HCT116 (cell line): ENCODE measurements at regions not wholly inside any gene's neighbourhood (a gene's known extent, or its start where the extent isn't known, plus 50 kb on each side); places are given as distances from the start of the nearest gene placed in this dataset.

Source experiments
- ATAC-seq: fragments of 200-7000 bp; cut with Tn5 transposase; 2 replicates; pipeline ENCODE4 v1.9.1; 2020; ENCODE audit warnings: mild to moderate bottlenecking, moderate library complexity
- BruUV-seq: library from RNA; stranded (reverse); fragments of 400-500 nt; replicated peaks from 2 replicates; lab custom pipeline; 2021; lab: Mats Ljungman, UMichigan
- CTCF ChIA-PET: fragments of 300-600 bp; sonication (Branson Sonifier 250); formaldehyde crosslinking; loops from one replicate; lab custom pipeline; 2021; ENCODE audit warnings: antibody characterized with exemption; lab: Charles Lee
- POLR2A ChIA-PET: fragments of 300-600, 350-600 bp; sonication (Branson Sonifier 250); formaldehyde crosslinking; loops from one replicate; lab custom pipeline; 2021; ENCODE audit warnings: antibody characterized with exemption; lab: Charles Lee
- RAD21 ChIA-PET, 2 experiments: fragments of 300-600 bp; sonication (Branson Sonifier 250); formaldehyde crosslinking; loops; one replicate each; lab custom pipeline; 2023; ENCODE audit warnings: low total read pairs in 2 of 2; ENCODE audit not compliant: uncharacterized antibody in 2 of 2, unreplicated experiment in 2 of 2, low non-redundant PET in 1 of 2; lab: Charles Lee
- DNase-seq: peaks from one replicate; pipeline ENCODE4 v3.0.0-alpha.2; 2010; ENCODE audit warnings: low read depth, low spot score
- H2AFZ ChIP-seq: fragments of 200-600 bp; shearing (Covaris generic), sonication (generic); 2 replicates; pipeline ENCODE4 v1.6.1; 2017; ENCODE audit warnings: low read depth, mixed run types, mixed read lengths, antibody characterized with exemption, low read length; ENCODE audit not compliant: poor library complexity, severe bottlenecking
- H3K27ac ChIP-seq: 2 replicates; pipeline ENCODE4 v1.5.1; 2012; ENCODE audit warnings: low read depth, low read length
- H3K27me3 ChIP-seq: fragments of 200-600 bp; sonication (generic); 2 replicates; pipeline ENCODE4 v1.6.1; 2016; ENCODE audit warnings: mixed run types, low read length, mixed read lengths; ENCODE audit not compliant: insufficient read depth
- H3K36me3 ChIP-seq, 2 experiments: fragments of 200-500 bp in 1 of 2; fragments of 200-600 bp in 1 of 2; sonication (Bioruptor generic) in 1 of 2; sonication (generic) in 1 of 2; 2 replicates each; pipeline versions ENCODE4 v1.5.1 to v1.6.1; 2014 to 2016; ENCODE audit warnings: low read length in 2 of 2, inconsistent platforms in 1 of 2, mixed read lengths in 1 of 2, mixed run types in 1 of 2; ENCODE audit not compliant: insufficient read depth in 2 of 2, control insufficient read depth in 1 of 2
- H3K4me1 ChIP-seq, 2 experiments: fragments of 200-600 bp in 1 of 2; sonication (generic) in 1 of 2; 2 replicates each; pipeline versions ENCODE4 v1.5.1 to v1.6.1; 2012 to 2017; ENCODE audit warnings: low read length in 2 of 2, inconsistent platforms in 1 of 2, mild to moderate bottlenecking in 1 of 2, mixed read lengths in 1 of 2, mixed run types in 1 of 2, moderate library complexity in 1 of 2; ENCODE audit not compliant: insufficient read depth in 2 of 2, control insufficient read depth in 1 of 2
- H3K4me2 ChIP-seq: fragments of 200-600 bp; sonication (generic); 2 replicates; pipeline ENCODE4 v1.6.1; 2017; ENCODE audit warnings: mixed run types, low read length, mixed read lengths
- H3K4me3 ChIP-seq, 2 experiments: fragments of 200-600 bp in 1 of 2; sonication (generic) in 1 of 2; replicated peaks in 1 of 2; 2 replicates each; pipeline ENCODE4 v1.5.1; 2011 to 2016; ENCODE audit warnings: low read length in 2 of 2, control low read depth in 1 of 2, low read depth in 1 of 2, mild to moderate bottlenecking in 1 of 2, mixed read lengths in 1 of 2, mixed run types in 1 of 2
- H3K79me2 ChIP-seq: fragments of 200-600 bp; sonication (generic); 2 replicates; pipeline ENCODE4 v1.6.1; 2017; ENCODE audit warnings: mild to moderate bottlenecking, mixed run types, low read length, moderate library complexity, mixed read lengths; ENCODE audit not compliant: insufficient read depth
- H3K9ac ChIP-seq: fragments of 200-600 bp; sonication (generic); 2 replicates; pipeline ENCODE4 v1.6.1; 2016; ENCODE audit warnings: low read length, mixed read lengths
- H3K9me2 ChIP-seq: fragments of 200-600 bp; sonication (generic), shearing (Covaris generic); 2 replicates; pipeline ENCODE4 v1.6.1; 2017; ENCODE audit warnings: mixed run types, mild to moderate bottlenecking, moderate library complexity; ENCODE audit not compliant: insufficient read depth
- H3K9me3 ChIP-seq, 2 experiments: fragments of 200-500 bp in 1 of 2; fragments of 200-600 bp in 1 of 2; sonication (Bioruptor generic) in 1 of 2; sonication (generic) in 1 of 2; 2 replicates each; pipeline ENCODE4 v1.6.1; 2014 to 2017; ENCODE audit warnings: low read length in 2 of 2, mixed read lengths in 2 of 2, inconsistent platforms in 1 of 2, low read depth in 1 of 2, mild to moderate bottlenecking in 1 of 2, mixed run types in 1 of 2, moderate library complexity in 1 of 2; ENCODE audit not compliant: control insufficient read depth in 1 of 2, insufficient read depth in 1 of 2
- H4K20me1 ChIP-seq: fragments of 200-600 bp; sonication (generic), shearing (Covaris generic); 2 replicates; pipeline ENCODE4 v1.6.1; 2017; ENCODE audit warnings: mixed run types, mild to moderate bottlenecking, moderate library complexity; ENCODE audit not compliant: insufficient read depth
- CBX3 ChIP-seq: IDR thresholded peaks from 2 replicates; pipeline ENCODE4 v1.6.1; 2012; ENCODE audit warnings: low read depth
- CEBPB ChIP-seq: IDR thresholded peaks from 2 replicates; pipeline ENCODE4 v1.6.1; 2012; ENCODE audit warnings: low read depth
- EGR1 ChIP-seq: IDR thresholded peaks from 2 replicates; pipeline ENCODE4 v1.6.1; 2012; ENCODE audit warnings: low read depth
- ELF1 ChIP-seq: IDR thresholded peaks from 2 replicates; pipeline ENCODE4 v1.6.1; 2012; ENCODE audit warnings: low read depth, borderline replicate concordance
- EZH2 ChIP-seq: fragments of 200-600 bp; sonication (generic); IDR thresholded peaks from 2 replicates; pipeline ENCODE4 v1.6.1; 2017; ENCODE audit warnings: antibody characterized with exemption, mixed run types
- FOSL1 ChIP-seq: IDR thresholded peaks from 2 replicates; pipeline ENCODE4 v1.6.1; 2012; ENCODE audit warnings: low read depth
- JUND ChIP-seq: IDR thresholded peaks from 2 replicates; pipeline ENCODE4 v1.6.1; 2012
- POLR2AphosphoS5 ChIP-seq: IDR thresholded peaks from 2 replicates; pipeline ENCODE4 v1.6.1; 2011; ENCODE audit warnings: mild to moderate bottlenecking, low read depth, low read length, moderate library complexity
- RAD21 ChIP-seq: IDR thresholded peaks from 2 replicates; pipeline ENCODE4 v1.6.1; 2012; ENCODE audit warnings: low read depth, mild to moderate bottlenecking
- SIN3A ChIP-seq: IDR thresholded peaks from 2 replicates; pipeline ENCODE4 v1.6.1; 2012; ENCODE audit warnings: low read depth
- SP1 ChIP-seq: IDR thresholded peaks from 2 replicates; pipeline ENCODE4 v1.6.1; 2012; ENCODE audit warnings: low read depth
- SRF ChIP-seq: IDR thresholded peaks from 2 replicates; pipeline ENCODE4 v1.6.1; 2012; ENCODE audit warnings: low read depth
- intact Hi-C: fragments of 100-400 bp; cut with micrococcal nuclease; formaldehyde crosslinking; loops from 2 replicates; pipeline ENCODE4 v1.10.0; 2022
- TF ChIP-seq, protein P1 (sequence below), 3 experiments: fragments of 200-600 bp in 1 of 3; sonication (generic) in 1 of 3; IDR thresholded peaks in 2 of 3; conservative IDR thresholded peaks in 1 of 3; 2 replicates each; pipeline ENCODE4 v1.5.1; 2012 to 2017; ENCODE audit warnings: low read depth in 2 of 3, low read length in 2 of 3, antibody characterized with exemption in 1 of 3, borderline replicate concordance in 1 of 3, control low read depth in 1 of 3, mild to moderate bottlenecking in 1 of 3, mixed read lengths in 1 of 3, mixed run types in 1 of 3, moderate library complexity in 1 of 3; ENCODE audit not compliant: insufficient read depth in 1 of 3
- TF ChIP-seq, protein P2 (sequence below): IDR thresholded peaks from 2 replicates; pipeline ENCODE4 v1.6.1; 2012
- TF ChIP-seq, protein P3 (sequence below): IDR thresholded peaks from 2 replicates; pipeline ENCODE4 v1.6.1; 2012; ENCODE audit warnings: low read depth
- TF ChIP-seq, protein P4 (sequence below): IDR thresholded peaks from 2 replicates; pipeline ENCODE4 v1.6.1; 2011; ENCODE audit warnings: mild to moderate bottlenecking, low read length, moderate library complexity; ENCODE audit not compliant: insufficient replicate concordance; ENCODE audit errors: extremely low read depth

DNA sequence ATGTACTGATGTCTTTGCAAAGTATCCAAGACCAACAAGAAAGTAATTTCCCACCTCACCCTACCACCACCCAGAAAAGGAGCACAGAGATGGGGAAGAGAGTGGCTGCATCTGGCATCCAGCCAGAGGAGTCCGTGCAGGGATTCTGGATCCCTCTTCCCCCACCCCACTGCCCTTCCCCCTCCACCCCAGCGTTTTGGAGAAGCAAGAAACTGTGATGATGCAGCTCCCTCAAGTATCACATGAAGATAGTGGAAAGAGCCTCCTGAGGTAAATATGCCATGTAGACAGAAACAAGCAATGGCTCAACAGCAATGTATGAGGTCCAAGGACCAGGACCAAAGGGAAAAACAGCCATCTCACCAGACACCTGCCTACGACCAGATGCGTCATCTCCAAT lies 153.8 kb downstream of the DEPDC1B start:
- POLR2A ChIA-PET, result no interaction called here
- Histone ChIP-seq H3K27me3 (peaks cover 20% of the 10 kb centered on the region), H2AFZ (no peak overlapping the region), H3K9me3 (no peaks in the 10 kb centered on the region), H3K79me2 (no peaks in the 10 kb centered on the region), H3K9me2 (no peaks in the 10 kb centered on the region), H3K4me3 (no peak overlapping the region), H3K36me3 (no peaks in the 10 kb centered on the region), H3K4me2 (no peak overlapping the region), H3K4me1 (no peaks in the 10 kb centered on the region), H3K9ac (no peak overlapping the region), H3K27ac (no peak overlapping the region), H4K20me1 (no peaks in the 10 kb centered on the region)
- BruUV-seq, result no TSS peak
- RAD21 ChIA-PET, result no interaction called here
- TF ChIP-seq JUND, result no peak
- no peak for TF ChIP-seq ELF1
- TF ChIP-seq, protein P1, sequence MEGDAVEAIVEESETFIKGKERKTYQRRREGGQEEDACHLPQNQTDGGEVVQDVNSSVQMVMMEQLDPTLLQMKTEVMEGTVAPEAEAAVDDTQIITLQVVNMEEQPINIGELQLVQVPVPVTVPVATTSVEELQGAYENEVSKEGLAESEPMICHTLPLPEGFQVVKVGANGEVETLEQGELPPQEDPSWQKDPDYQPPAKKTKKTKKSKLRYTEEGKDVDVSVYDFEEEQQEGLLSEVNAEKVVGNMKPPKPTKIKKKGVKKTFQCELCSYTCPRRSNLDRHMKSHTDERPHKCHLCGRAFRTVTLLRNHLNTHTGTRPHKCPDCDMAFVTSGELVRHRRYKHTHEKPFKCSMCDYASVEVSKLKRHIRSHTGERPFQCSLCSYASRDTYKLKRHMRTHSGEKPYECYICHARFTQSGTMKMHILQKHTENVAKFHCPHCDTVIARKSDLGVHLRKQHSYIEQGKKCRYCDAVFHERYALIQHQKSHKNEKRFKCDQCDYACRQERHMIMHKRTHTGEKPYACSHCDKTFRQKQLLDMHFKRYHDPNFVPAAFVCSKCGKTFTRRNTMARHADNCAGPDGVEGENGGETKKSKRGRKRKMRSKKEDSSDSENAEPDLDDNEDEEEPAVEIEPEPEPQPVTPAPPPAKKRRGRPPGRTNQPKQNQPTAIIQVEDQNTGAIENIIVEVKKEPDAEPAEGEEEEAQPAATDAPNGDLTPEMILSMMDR (IDR thresholded peaks at IDR 0.05 in 2 of 3, conservative IDR thresholded peaks at IDR 0.05 in 1 of 3; ENCODE audit: borderline replicate concordance in 1 of 3, insufficient read depth in 1 of 3, low read depth in 2 of 3, low read length in 2 of 3), result no peak
- TF ChIP-seq, protein P2, sequence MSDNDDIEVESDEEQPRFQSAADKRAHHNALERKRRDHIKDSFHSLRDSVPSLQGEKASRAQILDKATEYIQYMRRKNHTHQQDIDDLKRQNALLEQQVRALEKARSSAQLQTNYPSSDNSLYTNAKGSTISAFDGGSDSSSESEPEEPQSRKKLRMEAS, result no peak
- no peak for TF ChIP-seq CEBPB
- no peak for TF ChIP-seq POLR2AphosphoS5
- no peak for TF ChIP-seq SIN3A
- no peak for TF ChIP-seq EGR1
- TF ChIP-seq FOSL1, result no peak
- TF ChIP-seq SP1, result no peak
- TF ChIP-seq CBX3, result no peak
- no peak for TF ChIP-seq RAD21
- no peak for TF ChIP-seq SRF
- no peak for TF ChIP-seq EZH2
- TF ChIP-seq, protein P3, sequence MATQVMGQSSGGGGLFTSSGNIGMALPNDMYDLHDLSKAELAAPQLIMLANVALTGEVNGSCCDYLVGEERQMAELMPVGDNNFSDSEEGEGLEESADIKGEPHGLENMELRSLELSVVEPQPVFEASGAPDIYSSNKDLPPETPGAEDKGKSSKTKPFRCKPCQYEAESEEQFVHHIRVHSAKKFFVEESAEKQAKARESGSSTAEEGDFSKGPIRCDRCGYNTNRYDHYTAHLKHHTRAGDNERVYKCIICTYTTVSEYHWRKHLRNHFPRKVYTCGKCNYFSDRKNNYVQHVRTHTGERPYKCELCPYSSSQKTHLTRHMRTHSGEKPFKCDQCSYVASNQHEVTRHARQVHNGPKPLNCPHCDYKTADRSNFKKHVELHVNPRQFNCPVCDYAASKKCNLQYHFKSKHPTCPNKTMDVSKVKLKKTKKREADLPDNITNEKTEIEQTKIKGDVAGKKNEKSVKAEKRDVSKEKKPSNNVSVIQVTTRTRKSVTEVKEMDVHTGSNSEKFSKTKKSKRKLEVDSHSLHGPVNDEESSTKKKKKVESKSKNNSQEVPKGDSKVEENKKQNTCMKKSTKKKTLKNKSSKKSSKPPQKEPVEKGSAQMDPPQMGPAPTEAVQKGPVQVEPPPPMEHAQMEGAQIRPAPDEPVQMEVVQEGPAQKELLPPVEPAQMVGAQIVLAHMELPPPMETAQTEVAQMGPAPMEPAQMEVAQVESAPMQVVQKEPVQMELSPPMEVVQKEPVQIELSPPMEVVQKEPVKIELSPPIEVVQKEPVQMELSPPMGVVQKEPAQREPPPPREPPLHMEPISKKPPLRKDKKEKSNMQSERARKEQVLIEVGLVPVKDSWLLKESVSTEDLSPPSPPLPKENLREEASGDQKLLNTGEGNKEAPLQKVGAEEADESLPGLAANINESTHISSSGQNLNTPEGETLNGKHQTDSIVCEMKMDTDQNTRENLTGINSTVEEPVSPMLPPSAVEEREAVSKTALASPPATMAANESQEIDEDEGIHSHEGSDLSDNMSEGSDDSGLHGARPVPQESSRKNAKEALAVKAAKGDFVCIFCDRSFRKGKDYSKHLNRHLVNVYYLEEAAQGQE, result no peak
- TF ChIP-seq, protein P4, sequence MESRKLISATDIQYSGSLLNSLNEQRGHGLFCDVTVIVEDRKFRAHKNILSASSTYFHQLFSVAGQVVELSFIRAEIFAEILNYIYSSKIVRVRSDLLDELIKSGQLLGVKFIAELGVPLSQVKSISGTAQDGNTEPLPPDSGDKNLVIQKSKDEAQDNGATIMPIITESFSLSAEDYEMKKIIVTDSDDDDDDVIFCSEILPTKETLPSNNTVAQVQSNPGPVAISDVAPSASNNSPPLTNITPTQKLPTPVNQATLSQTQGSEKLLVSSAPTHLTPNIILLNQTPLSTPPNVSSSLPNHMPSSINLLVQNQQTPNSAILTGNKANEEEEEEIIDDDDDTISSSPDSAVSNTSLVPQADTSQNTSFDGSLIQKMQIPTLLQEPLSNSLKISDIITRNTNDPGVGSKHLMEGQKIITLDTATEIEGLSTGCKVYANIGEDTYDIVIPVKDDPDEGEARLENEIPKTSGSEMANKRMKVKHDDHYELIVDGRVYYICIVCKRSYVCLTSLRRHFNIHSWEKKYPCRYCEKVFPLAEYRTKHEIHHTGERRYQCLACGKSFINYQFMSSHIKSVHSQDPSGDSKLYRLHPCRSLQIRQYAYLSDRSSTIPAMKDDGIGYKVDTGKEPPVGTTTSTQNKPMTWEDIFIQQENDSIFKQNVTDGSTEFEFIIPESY, result no peak
- intact Hi-C loops, result no loop called here
- DNase-seq (no peak), ATAC-seq (no peak)
- CTCF ChIA-PET, result no interaction called here
